ENCODE measurements at regions not wholly inside any gene's neighbourhood (a gene's known extent, or its start where the extent isn't known, plus 50 kb on each side); places are given as distances from the start of the nearest gene placed in this dataset.
A peak's percentile ranks its signal among the peaks of the same experiment; 100 is the strongest.

DNA sequence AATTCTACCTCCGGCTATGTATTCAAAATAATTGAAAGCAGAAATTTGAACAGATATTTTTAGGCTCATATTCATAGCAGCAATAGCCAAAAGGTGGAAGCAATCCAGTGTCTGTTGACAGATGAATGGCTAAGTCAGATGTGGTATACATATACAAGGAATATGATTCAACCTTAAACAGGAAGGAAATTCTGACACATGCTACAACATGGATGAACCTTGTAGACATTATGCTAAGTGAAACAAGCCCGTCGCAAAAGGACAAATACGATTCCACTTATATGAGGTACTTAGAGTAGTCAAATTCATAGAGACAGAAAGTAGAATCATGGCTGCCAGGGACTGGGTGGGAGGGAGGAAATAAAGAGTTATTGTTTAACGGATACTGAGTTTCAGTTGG is 331.6 kb downstream of the PCNX1 start:
- peak; percentile 53 for DNase-seq (ENCODE audit: low read depth)
- TF ChIP-seq, protein P1, sequence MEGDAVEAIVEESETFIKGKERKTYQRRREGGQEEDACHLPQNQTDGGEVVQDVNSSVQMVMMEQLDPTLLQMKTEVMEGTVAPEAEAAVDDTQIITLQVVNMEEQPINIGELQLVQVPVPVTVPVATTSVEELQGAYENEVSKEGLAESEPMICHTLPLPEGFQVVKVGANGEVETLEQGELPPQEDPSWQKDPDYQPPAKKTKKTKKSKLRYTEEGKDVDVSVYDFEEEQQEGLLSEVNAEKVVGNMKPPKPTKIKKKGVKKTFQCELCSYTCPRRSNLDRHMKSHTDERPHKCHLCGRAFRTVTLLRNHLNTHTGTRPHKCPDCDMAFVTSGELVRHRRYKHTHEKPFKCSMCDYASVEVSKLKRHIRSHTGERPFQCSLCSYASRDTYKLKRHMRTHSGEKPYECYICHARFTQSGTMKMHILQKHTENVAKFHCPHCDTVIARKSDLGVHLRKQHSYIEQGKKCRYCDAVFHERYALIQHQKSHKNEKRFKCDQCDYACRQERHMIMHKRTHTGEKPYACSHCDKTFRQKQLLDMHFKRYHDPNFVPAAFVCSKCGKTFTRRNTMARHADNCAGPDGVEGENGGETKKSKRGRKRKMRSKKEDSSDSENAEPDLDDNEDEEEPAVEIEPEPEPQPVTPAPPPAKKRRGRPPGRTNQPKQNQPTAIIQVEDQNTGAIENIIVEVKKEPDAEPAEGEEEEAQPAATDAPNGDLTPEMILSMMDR (IDR thresholded peaks at IDR 0.05; ENCODE audit: low read length, missing control alignments): no peak
- H3K4me3 ChIP-seq (replicated peaks; ENCODE audit: low read depth, low read length): no peak overlapping the region

DNA sequence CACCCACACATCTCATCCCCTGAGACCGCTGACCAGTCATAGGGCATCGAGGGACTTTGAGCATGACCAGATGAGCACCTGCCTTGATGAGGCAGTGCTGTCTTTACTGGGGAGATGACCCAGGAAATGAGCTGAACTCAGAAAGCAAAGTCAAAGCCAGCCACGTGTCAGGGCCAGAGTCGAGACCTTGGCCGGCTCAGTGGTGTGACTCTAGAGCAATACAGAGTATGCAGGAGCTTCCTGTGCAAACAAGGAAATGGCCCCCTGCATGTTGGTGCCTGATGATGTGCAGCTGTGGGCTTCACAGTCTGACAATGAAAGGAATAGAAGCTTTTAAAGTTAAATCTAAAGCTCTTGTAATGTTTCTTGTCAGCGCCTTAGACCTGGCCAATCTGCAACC is 332.9 kb downstream of the PCNX1 start:
- H3K4me3 ChIP-seq (replicated peaks; ENCODE audit: low read depth, low read length): no peak overlapping the region
- TF ChIP-seq, protein P1 (IDR thresholded peaks at IDR 0.05; ENCODE audit: low read length, missing control alignments): no peak
- DNase-seq (ENCODE audit: low read depth): peak; percentile 41

DNA sequence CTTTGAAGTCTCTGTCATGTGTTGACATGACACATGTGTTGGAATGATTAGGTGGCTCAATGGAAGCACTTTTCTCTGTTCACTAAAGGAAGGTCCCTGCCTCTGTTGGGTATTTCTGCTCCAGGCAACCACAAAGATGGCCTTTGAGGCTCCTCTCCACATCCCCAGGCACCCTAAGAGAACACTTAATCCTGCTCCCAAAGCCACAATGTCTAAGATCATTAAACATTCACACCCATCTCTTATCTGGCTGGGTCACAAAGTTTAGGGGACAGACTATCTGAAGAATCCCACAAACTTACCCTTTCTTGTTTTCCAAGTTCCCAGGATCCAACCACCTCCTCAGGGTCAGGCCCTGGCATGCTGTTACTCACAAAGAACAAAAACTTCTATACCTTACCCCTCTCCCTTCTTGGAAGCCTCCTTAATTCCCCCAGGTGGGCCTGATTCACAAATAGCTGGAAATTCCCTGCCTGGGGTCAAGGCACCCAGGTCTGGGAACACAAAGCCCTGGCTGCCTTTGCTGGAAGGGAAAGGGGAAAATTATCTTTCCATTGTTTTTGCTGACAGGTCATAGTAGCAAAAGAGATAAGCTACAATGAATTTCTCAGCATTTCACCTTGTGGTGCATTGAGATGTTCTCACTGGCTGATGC is 333.7 kb downstream of the PCNX1 start:
- no peak overlapping the region for H3K4me3 ChIP-seq (replicated peaks; ENCODE audit: low read depth, low read length)
- TF ChIP-seq, protein P1 (IDR thresholded peaks at IDR 0.05; ENCODE audit: low read length, missing control alignments): no peak
- no peak for DNase-seq (ENCODE audit: low read depth)

DNA sequence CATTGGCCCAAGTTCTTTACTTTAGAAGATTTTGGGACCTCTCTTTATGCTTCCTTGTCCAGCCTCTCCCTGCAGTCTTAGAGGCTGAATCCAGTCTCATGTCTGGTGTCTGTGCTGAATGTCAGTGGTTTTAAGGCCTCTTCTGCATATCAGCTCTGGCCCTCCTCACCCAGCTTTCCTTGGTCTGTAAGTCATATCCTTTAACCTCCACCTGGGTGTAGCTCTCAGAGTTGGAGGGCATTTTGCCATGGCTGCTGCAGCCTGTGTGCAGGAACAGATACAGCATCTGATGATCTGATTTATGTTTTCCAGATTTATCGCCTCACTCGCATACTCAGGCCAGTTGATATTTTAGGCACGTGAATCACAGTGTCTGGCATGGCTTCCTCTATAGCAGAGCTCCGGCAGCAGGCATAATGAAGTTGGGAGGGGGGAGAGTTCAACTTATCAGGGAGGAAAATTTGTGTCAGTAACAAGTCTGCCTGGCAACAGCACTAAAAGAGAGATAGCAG is 335.0 kb downstream of the PCNX1 start:
- TF ChIP-seq, protein P1 (IDR thresholded peaks at IDR 0.05; ENCODE audit: low read length, missing control alignments): no peak
- DNase-seq (ENCODE audit: low read depth): peak; percentile 54
- H3K4me3 ChIP-seq (replicated peaks; ENCODE audit: low read depth, low read length): no peak overlapping the region

DNA sequence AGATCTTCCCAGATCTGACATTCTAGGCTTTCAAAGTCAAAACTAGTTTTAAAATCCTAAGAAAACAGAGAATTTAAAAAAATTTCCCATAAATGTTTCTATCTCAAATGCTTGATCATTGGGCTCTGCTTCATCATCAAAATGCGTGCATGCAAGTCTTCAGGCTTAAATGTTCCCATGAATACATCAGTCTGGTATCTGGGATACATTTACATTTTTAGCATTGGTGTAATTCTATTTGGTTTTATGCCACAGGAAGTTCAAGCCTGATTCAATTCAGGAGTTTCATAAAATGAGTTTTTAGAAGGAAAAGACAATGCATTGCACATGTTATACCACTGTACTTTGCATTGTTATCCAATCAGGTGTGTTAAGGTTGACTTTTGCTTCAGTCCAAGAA is 336.4 kb downstream of the PCNX1 start:
- no peak overlapping the region for H3K4me3 ChIP-seq (replicated peaks; ENCODE audit: low read depth, low read length)
- DNase-seq (ENCODE audit: low read depth): peak; percentile 74
- TF ChIP-seq, protein P1 (IDR thresholded peaks at IDR 0.05; ENCODE audit: low read length, missing control alignments): no peak

DNA sequence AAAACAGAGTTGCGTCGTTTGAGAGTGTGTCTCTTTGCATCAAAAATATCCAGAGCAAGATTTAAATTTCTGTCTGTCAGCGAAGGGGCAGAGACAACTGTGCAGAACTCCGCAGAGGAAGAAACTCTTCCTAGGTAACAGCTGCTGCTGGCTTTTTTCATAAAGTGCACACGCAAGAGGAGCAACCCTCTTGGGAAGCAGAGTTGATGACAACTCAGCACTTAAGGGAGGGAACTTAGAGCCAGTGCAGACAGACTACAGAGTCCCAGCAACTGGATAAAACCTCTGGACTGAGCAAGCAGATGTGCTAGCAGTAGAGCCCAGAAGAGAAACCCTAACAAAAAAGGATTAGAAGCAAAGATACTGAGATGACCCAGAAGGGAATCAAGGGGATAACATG is 337.1 kb downstream of the PCNX1 start:
- TF ChIP-seq, protein P1 (IDR thresholded peaks at IDR 0.05; ENCODE audit: low read length, missing control alignments): no peak
- peak; percentile 71 for DNase-seq (ENCODE audit: low read depth)
- no peak overlapping the region for H3K4me3 ChIP-seq (replicated peaks; ENCODE audit: low read depth, low read length)

Measured in fibroblast of pulmonary artery (primary cell).